ENCODE measurements at regions not wholly inside any gene's neighbourhood (a gene's known extent, or its start where the extent isn't known, plus 50 kb on each side); places are given as distances from the start of the nearest gene placed in this dataset.
A peak's percentile ranks its signal among the peaks of the same experiment; 100 is the strongest.

DNA sequence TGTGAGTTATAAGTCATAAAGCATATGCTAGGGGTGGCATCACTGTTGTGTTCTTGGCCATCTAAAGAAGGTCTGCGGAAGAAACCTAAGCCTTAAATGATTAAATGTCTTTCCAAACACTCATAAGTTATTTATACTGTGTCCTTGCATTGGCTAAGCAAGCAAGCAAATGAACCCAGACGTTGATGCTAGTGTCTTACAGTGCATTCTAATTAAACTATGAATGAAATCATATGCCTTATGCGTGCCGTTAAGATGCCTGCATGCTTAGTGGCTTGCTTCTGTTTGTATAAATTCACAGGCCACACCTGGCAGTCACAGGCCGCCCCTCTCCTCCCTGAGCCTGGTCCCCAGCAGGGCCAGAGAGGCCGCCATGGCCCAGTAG is 49.9 kb downstream of the RIN2 start:
- DNase-seq (ENCODE audit: low spot score): no peak

DNA sequence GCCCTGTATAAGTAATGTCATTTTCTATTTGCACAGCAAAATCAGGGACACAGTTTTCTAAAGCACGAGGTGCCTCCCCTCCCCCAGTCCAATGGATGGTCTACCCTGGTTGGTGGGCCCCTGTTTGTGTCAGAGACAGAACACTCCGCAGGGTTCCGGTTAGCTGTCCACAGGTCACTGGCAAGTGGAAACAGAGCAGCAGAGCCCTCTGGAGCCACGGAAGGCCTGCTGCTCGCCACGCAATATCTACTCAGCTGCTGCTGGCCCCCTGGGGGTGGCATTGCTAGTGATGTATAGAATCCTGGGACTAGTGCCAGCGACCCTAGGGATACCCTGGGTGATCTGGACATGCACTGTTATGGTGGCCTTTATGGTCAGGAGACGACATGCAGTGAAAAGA is 50.4 kb downstream of the RIN2 start:
- DNase-seq (ENCODE audit: low spot score): no peak

- no peak for DNase-seq (ENCODE audit: low spot score)
Measured at GRCh38 chr20:19809505-19809904, 51.4 kb downstream of the RIN2 start.

- no peak for DNase-seq (ENCODE audit: low spot score)
Measured at GRCh38 chr20:19811231-19811630, 53.2 kb downstream of the RIN2 start.

GRCh38 chr20:19812056-19812455 is 54.0 kb downstream of the RIN2 start:
- DNase-seq (ENCODE audit: low spot score): no peak

DNA sequence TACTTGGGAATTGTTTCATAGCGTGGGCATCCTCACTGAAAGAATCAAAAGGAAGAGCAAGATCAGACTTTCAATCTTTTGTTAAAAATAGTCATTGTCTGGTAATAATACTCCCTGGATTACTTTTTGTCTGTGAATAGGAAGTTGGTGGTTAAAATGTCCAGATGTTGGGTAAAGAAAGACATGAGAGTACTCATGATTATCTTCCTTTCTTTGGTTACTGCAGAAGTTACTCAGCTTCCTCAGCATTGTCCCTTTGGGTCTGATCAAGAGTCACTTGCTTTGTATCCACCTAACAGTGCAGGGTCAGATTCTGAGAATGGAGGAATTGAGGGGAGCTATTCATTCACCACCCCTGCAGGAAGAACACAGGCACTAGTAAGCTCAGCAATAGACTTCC is 54.6 kb downstream of the RIN2 start:
- DNase-seq (ENCODE audit: low spot score): no peak

GRCh38 chr20:19813846-19814640 is 56.0 kb downstream of the RIN2 start:
- peak; percentile 31 for DNase-seq (ENCODE audit: low spot score)

GRCh38 chr20:19815553-19815991 is 57.5 kb downstream of the RIN2 start:
- peak; percentile 92 for DNase-seq (ENCODE audit: low spot score)

DNA sequence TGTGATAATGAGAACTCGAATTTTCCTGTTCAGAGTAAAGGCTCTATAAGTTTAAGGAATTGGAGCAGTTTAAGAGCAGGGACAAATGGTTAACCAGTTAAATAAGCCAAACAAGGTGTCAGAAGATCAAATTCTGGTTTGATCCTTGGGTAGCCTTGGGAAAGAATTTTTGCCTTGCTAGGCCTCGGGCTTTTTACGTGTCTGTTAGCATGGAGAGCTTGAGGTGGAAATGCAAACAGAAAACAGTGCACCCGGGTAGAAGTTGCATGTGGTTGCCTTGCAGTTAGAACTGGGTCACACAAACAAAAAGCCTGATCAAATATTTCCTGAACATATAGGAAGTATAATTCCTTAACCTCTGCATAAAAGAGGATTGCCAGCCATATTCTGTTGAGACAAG is 58.3 kb downstream of the RIN2 start:
- no peak for DNase-seq (ENCODE audit: low spot score)

- peak; percentile 45 for DNase-seq (ENCODE audit: low spot score)
Measured at GRCh38 chr20:19817017-19817416, 59.0 kb downstream of the RIN2 start.

DNA sequence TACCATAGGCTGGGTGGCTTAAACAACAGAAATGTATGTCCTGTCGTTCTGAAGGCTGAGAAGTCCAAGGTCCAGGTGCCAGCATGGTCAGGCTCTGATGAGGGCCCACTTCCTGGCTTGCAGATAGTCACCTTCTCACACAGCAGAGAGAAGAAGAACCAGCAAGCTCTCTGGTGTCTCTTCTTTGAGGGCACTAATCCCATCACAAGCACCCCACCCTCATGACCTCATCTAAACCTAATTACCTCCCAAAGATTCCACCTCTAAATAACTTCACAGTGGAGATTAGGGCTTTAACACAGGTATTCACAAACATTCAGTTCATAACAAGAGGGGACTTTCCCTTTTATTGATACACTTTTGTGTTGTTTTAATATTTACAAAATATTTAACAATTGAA is 61.1 kb downstream of the RIN2 start:
- DNase-seq (ENCODE audit: low spot score): no peak

DNA sequence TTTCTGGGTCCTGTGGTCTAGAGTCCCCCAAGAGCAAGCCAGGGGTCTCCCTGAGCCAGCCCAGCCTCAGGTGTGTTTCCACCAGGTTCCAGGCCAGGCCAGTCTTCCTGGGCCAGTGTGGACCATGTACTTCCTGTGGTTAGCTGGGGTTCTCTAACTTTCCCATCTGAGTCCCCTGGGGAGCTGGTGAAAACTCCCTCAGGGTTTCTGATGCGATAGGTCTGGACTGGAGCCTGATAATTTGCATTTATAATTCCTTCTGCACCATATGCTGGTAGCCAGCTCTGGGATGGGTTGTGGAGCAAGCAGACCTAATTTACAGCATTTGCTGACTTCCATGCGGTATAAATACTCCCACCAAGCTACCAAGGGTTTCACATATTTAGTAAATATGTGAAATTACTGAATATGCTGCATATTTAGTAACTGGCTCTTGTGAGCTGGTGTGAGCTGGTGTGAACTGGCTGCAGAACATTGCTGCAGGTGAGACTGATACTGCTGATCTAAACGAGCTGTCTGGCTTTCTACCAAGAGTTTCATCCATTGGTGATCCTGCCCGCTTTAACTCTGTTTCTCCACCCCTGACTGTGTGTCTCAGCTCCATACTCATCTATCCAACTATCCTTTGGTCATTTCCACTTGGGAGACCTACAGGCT is 62.6 kb downstream of the RIN2 start:
- DNase-seq (ENCODE audit: low spot score): no peak

DNA sequence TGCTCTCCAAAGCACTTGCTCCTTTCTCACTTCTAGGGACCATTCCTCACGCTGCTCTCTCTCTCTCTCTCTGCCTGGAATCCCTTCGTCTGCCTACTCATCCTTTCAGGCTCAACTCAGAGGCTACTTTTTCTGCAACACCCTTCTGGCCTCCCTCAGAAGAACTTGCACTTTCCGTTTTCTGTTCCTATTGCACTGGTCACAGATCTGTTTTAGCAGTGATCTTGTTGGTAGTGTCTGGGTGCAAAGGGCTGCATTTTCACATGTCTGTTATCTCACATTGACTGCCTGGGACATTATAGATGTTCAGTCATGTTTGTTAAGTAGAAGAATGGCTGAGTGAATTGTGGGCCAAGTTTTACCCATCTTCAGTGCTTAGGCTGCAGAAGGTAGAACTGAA is 63.5 kb downstream of the RIN2 start:
- no peak for DNase-seq (ENCODE audit: low spot score)

GRCh38 chr20:19823216-19823615 is 65.2 kb downstream of the RIN2 start:
- no peak for DNase-seq (ENCODE audit: low spot score)

DNA sequence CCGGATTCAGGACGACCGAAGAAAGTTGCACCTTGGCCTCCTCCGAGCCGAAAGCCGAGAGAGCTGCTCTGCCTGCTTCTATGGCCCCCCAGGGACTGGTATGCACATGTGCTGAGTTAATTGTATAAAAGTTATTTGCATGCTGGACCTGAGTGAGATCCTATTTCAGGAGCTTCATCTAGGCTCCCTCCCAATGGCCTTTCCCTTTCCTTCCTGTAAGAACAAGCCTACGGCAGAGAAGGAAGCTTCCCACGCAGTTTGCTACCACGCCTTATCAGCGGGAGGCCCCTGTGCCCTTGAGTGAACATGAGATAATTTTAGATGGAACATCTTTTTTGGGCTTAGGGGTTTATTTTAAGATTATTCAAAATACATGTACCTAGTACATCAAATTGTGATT is 65.9 kb downstream of the RIN2 start:
- DNase-seq (ENCODE audit: low spot score): no peak

- DNase-seq (ENCODE audit: low spot score): peak; percentile 35
Measured at GRCh38 chr20:19824861-19825260, 66.8 kb downstream of the RIN2 start.

DNA sequence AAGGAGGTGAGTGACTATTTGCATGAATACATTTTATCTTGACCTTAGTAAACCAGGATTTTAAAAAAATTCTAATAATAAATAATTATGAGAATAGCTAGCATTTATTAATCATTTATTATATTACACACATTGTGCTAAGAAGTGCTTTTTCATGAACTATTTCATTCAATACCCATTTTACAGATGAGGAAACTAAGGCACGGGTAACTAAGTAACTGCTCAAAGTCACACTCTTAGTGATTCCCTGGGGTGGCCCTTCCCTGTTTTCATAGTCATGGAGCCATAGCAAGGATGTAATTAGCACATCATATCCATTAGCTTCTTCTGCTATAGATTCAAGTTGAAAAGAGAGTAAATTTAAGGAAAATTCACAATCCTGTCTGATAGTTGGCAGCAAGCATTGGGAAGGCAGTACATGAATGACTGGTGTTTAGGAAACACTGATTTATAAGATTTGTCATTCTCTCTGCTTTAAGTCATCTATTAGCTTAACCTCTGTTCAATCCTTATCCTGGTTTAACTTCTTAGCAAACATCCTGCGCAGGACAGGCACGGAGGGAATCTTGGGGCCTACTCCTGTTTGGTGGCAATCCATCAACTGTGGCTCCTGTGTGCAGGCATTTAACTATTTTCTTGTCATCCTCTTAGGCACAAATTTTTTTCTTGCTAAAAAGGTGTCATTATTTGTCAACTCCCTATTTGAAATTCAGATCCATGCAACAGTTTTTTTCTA is 68.3 kb downstream of the RIN2 start:
- no peak for DNase-seq (ENCODE audit: low spot score)

DNA sequence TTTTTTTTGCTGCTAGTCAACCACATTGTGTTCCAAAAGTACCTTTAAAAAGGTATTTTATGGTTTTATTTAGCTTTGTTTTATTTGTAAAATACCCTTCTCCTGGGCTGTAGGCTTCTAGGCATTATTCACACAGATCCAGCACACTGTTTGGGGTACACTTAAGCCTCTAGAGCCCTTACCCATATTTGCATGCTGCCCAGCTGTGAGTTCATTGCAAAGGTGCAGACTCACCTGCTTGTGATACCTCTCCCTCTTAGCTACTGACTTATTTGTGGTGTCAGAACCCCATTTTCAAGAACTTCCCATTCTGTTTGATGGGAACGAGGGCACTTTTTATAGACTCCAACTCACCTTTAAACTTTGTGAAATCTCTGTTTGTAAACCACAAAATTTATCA is 69.8 kb downstream of the RIN2 start:
- DNase-seq (ENCODE audit: low spot score): no peak

DNA sequence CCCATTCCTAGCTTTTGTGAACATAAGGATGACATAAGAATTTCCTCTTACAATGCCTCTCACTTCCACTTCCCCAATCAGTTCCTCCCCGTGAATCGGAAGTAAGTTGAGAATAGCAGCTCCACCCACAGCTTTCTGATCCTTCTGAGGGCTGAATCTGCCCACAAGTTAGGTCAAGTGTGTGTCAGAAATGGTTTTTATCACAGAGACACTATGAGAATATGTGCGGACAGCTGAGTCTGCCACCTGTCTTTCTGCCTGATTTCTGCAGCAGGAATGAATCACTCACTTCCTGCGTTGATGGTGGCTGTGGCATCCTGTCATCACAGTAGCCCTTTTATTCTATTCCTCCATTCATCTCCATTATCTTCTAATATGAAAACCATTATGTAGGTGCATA is 70.2 kb downstream of the RIN2 start:
- peak; percentile 9 for DNase-seq (ENCODE audit: low spot score)

GRCh38 chr20:19830211-19830785 is 72.2 kb downstream of the RIN2 start:
- DNase-seq (ENCODE audit: low spot score): no peak

DNA sequence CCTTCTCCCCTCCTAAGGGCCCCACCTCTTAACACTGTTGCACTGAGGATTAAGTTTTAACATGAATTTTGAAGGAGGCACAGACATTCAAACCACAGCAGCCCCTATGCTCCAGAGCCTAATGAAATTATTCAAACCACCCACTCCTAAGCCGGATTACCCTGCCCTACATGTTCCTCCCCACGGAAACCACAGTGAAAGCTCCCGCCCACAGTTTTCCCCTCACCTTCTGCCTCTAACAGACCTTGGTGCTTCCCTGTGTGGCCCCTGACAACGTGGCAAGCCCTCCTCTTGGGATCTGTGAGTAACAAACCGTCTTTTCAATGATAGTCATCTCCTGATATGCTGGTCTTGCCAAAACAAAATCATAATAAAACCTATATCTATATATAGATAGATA is 74.8 kb downstream of the RIN2 start:
- DNase-seq (ENCODE audit: low spot score): no peak

DNA sequence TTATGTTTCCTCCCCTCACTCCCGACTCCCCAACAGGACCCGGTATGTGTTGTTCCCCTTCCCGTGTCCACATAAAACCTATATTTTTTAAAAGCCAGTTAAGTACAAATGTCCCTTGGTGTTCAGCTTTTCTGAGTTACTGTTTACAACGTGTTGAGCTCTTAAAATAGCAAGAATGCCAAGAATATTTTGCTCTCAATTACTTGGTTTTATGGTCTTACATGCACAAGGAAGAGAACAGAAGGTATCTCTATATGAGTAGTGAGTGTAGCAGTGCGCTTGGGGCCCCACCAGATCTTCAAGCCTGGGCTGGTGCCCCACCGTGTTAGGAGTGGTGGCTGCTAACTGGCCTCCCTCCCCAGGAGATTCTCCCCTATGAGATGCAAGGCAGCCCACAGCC is 75.3 kb downstream of the RIN2 start:
- DNase-seq (ENCODE audit: low spot score): no peak

- no peak for DNase-seq (ENCODE audit: low spot score)
Measured at GRCh38 chr20:19834287-19834686, 76.2 kb downstream of the RIN2 start.
